ENCODE measurements at regions not wholly inside any gene's neighbourhood (a gene's known extent, or its start where the extent isn't known, plus 50 kb on each side); places are given as distances from the start of the nearest gene placed in this dataset.
"Not testable (repeated sequence)": the region's sequence is repeated elsewhere in the genome, so short reads cannot be mapped to it uniquely, and the experiment has no call there.

GRCh38 chr6:126210398-126211075 lies 129.4 kb upstream of the CENPW start:
- Mint-ChIP-seq H3K27ac (ENCODE audit: unreplicated experiment) (no peak overlapping the region), H3K9me3 (ENCODE audit: unreplicated experiment) (no peaks in the 10 kb centered on the region), H3K27me3 (ENCODE audit: low read depth, unreplicated experiment) (no peaks in the 10 kb centered on the region), H3K4me1 (ENCODE audit: low read depth, unreplicated experiment) (no peaks in the 10 kb centered on the region), H3K36me3 (ENCODE audit: low read depth, unreplicated experiment) (no peaks in the 10 kb centered on the region), H3K4me3 (ENCODE audit: unreplicated experiment) (no peak overlapping the region)
- no peaks in the 10 kb centered on the region for H3K27me3 ChIP-seq (ENCODE audit: insufficient read depth, low read length)
- peak; percentile 37 for FAIRE-seq
- no peak overlapping the region for H3K9ac ChIP-seq (ENCODE audit: low read length)
- no peaks in the 10 kb centered on the region for H3K4me1 ChIP-seq (ENCODE audit: insufficient read depth, low read length)
- no peak overlapping the region for H3K27ac ChIP-seq (ENCODE audit: low read depth, low read length)
- H4K20me1 ChIP-seq (ENCODE audit: insufficient read depth, low read length): no peaks in the 10 kb centered on the region
- TF ChIP-seq EZH2 (IDR thresholded peaks at IDR 0.05; ENCODE audit: insufficient read depth, low read length) (no peak), CTCF (IDR thresholded peaks at IDR 0.05; ENCODE audit: insufficient read depth, low read depth, low read length) (no peak)
- DNase-seq (ENCODE audit: low read depth): peak; percentile 41
- H3K79me2 ChIP-seq (ENCODE audit: insufficient read depth, low read length): no peaks in the 10 kb centered on the region
- no peaks in the 10 kb centered on the region for H3K36me3 ChIP-seq (ENCODE audit: insufficient read depth, low read length)
- no peak overlapping the region for H3K4me3 ChIP-seq (ENCODE audit: insufficient read depth, low read depth, low read length)
- no peak overlapping the region for H3K4me2 ChIP-seq (ENCODE audit: low read length)
- no peaks in the 10 kb centered on the region for H3K9me3 ChIP-seq (ENCODE audit: insufficient read depth, low read depth, low read length)
- no peak overlapping the region for H2AFZ ChIP-seq (ENCODE audit: low read depth, low read length)

- no peak overlapping the region for H3K27ac ChIP-seq (ENCODE audit: low read depth, low read length)
- FAIRE-seq: no peak
Observed at GRCh38 chr6:126217497-126217896, 122.4 kb upstream of the CENPW start.

GRCh38 chr6:126220901-126221300 lies 119.0 kb upstream of the CENPW start:
- H3K27me3 Mint-ChIP-seq (ENCODE audit: low read depth, unreplicated experiment); H3K4me1 Mint-ChIP-seq (ENCODE audit: low read depth, unreplicated experiment); H3K27ac Mint-ChIP-seq (ENCODE audit: unreplicated experiment); H2AFZ ChIP-seq (ENCODE audit: low read depth, low read length); H3K9me3 Mint-ChIP-seq (ENCODE audit: unreplicated experiment); H3K9me3 ChIP-seq (ENCODE audit: insufficient read depth, low read depth, low read length); DNase-seq (ENCODE audit: low read depth); H3K4me1 ChIP-seq (ENCODE audit: insufficient read depth, low read length); H3K36me3 ChIP-seq (ENCODE audit: insufficient read depth, low read length); H3K4me3 Mint-ChIP-seq (ENCODE audit: unreplicated experiment); H3K4me3 ChIP-seq (ENCODE audit: insufficient read depth, low read depth, low read length); H3K79me2 ChIP-seq (ENCODE audit: insufficient read depth, low read length); H3K36me3 Mint-ChIP-seq (ENCODE audit: low read depth, unreplicated experiment); H3K27ac ChIP-seq (ENCODE audit: low read depth, low read length); H3K9ac ChIP-seq (ENCODE audit: low read length); H4K20me1 ChIP-seq (ENCODE audit: insufficient read depth, low read length); FAIRE-seq; H3K27me3 ChIP-seq (ENCODE audit: insufficient read depth, low read length); H3K4me2 ChIP-seq (ENCODE audit: low read length): not testable (repeated sequence)

More at GRCh38 chr6:126217497-126217896, 122.4 kb upstream of the CENPW start:
- no peak overlapping the region for H2AFZ ChIP-seq (ENCODE audit: low read depth, low read length)
- no peak for TF ChIP-seq CTCF (IDR thresholded peaks at IDR 0.05; ENCODE audit: insufficient read depth, low read depth, low read length)
- no peak overlapping the region for H3K4me3 ChIP-seq (ENCODE audit: insufficient read depth, low read depth, low read length)
- no peaks in the 10 kb centered on the region for H3K36me3 ChIP-seq (ENCODE audit: insufficient read depth, low read length)
- H3K4me3 Mint-ChIP-seq (ENCODE audit: unreplicated experiment): no peak overlapping the region
- peaks cover 3% of the 10 kb centered on the region for H3K9me3 Mint-ChIP-seq (ENCODE audit: unreplicated experiment)
- H4K20me1 ChIP-seq (ENCODE audit: insufficient read depth, low read length): no peaks in the 10 kb centered on the region
- no peaks in the 10 kb centered on the region for H3K27me3 Mint-ChIP-seq (ENCODE audit: low read depth, unreplicated experiment)
- H3K79me2 ChIP-seq (ENCODE audit: insufficient read depth, low read length): no peaks in the 10 kb centered on the region
- DNase-seq (ENCODE audit: low read depth): no peak
- no peaks in the 10 kb centered on the region for H3K27me3 ChIP-seq (ENCODE audit: insufficient read depth, low read length)
- no peaks in the 10 kb centered on the region for H3K4me1 ChIP-seq (ENCODE audit: insufficient read depth, low read length)
- no peak overlapping the region for H3K9ac ChIP-seq (ENCODE audit: low read length)
- H3K9me3 ChIP-seq (ENCODE audit: insufficient read depth, low read depth, low read length): no peaks in the 10 kb centered on the region
- H3K27ac Mint-ChIP-seq (ENCODE audit: unreplicated experiment): no peak overlapping the region
- no peak overlapping the region for H3K4me2 ChIP-seq (ENCODE audit: low read length)
- no peaks in the 10 kb centered on the region for H3K4me1 Mint-ChIP-seq (ENCODE audit: low read depth, unreplicated experiment)
- peaks cover 3% of the 10 kb centered on the region for H3K36me3 Mint-ChIP-seq (ENCODE audit: low read depth, unreplicated experiment)
